Tibial artery (tissue), 4 donors: ENCODE measurements at regions not wholly inside any gene's neighbourhood (a gene's known extent, or its start where the extent isn't known, plus 50 kb on each side); places are given as distances from the start of the nearest gene placed in this dataset.
"Not testable (repeated sequence)": the region's sequence is repeated elsewhere in the genome, so short reads cannot be mapped to it uniquely, and the experiment has no call there.

ENCODE experiments used
- DNase-seq, 2 donors: peaks; one replicate each; pipeline ENCODE4 v3.0.0-alpha.2; 2019
- H3K27ac ChIP-seq, 2 donors: fragments of 200-600 bp; sonication (generic) in 1 of 2; 1 replicate in 1 of 2; 2 replicates in 1 of 2; pipeline ENCODE4 v1.5.1; 2018 to 2019; ENCODE audit warnings: mild to moderate bottlenecking in 1 of 2
- H3K27me3 ChIP-seq, 2 donors: fragments of 200-600 bp; sonication (generic) in 1 of 2; one replicate each; pipeline versions ENCODE4 v1.5.1 to v1.6.0; 2016 to 2019
- H3K36me3 ChIP-seq, 3 donors: fragments of 200-600 bp; sonication (generic) in 2 of 3; one replicate each; pipeline ENCODE4 v1.5.1; 2016 to 2019; ENCODE audit warnings: mild to moderate bottlenecking in 2 of 3
- H3K4me1 ChIP-seq, 4 donors: fragments of 200-600 bp; sonication (generic) in 2 of 4; 1 replicate in 3 of 4; 2 replicates in 1 of 4; pipeline ENCODE4 v1.5.1; 2016 to 2019
- H3K4me3 ChIP-seq, 2 donors: fragments of 200-600 bp; sonication (generic) in 1 of 2; 1 replicate in 1 of 2; 2 replicates in 1 of 2; pipeline ENCODE4 v1.5.1; 2018 to 2019; ENCODE audit warnings: mild to moderate bottlenecking in 2 of 2
- H3K9me3 ChIP-seq, 3 donors: fragments of 200-600 bp; sonication (generic) in 1 of 3; one replicate each; pipeline ENCODE4 v1.5.1; 2016 to 2019
- CTCF ChIP-seq, 2 experiments: fragments of 200-600 bp in 1 of 2; fragments of 450-650 bp in 1 of 2; IDR thresholded peaks; one replicate each; pipeline ENCODE4 v1.5.1; 2017 to 2019; ENCODE audit warnings: antibody characterized with exemption in 2 of 2, mild to moderate bottlenecking in 1 of 2, moderate library complexity in 1 of 2
- intact Hi-C: fragments of 100-400 bp; cut with DNase I; formaldehyde crosslinking; loops from one replicate; pipeline ENCODE4 v1.15.0; 2023; ENCODE audit warnings: low total_unique reads

- no peaks in the 10 kb centered on the region for H3K36me3 ChIP-seq
- H3K4me3 ChIP-seq, result no peak overlapping the region
- intact Hi-C loops, result no loop called here
- H3K27me3 ChIP-seq, result no peaks in the 10 kb centered on the region
- no peak for DNase-seq
- H3K27ac ChIP-seq, result no peak overlapping the region
- TF ChIP-seq CTCF (IDR thresholded peaks at IDR 0.05), result no peak
- H3K4me1 ChIP-seq, result no peaks in the 10 kb centered on the region
- no peaks in the 10 kb centered on the region for H3K9me3 ChIP-seq
Measured at GRCh38 chr1:169047074-169047473, 59.4 kb upstream of the ATP1B1 start.

GRCh38 chr1:169048043-169048442, 58.4 kb upstream of the ATP1B1 start:
- intact Hi-C loops, result no loop called here
- H3K36me3 ChIP-seq, result no peaks in the 10 kb centered on the region
- no peaks in the 10 kb centered on the region for H3K9me3 ChIP-seq
- DNase-seq, result no peak
- H3K27me3 ChIP-seq, result no peaks in the 10 kb centered on the region
- H3K4me1 ChIP-seq, result no peaks in the 10 kb centered on the region
- H3K27ac ChIP-seq, result no peak overlapping the region
- no peak for TF ChIP-seq CTCF (IDR thresholded peaks at IDR 0.05)
- no peak overlapping the region for H3K4me3 ChIP-seq

- no peak for TF ChIP-seq CTCF (IDR thresholded peaks at IDR 0.05)
- DNase-seq, result no peak
- H3K4me3 ChIP-seq, result no peak overlapping the region
- H3K36me3 ChIP-seq, result no peaks in the 10 kb centered on the region
- no peak overlapping the region for H3K27ac ChIP-seq
- no peaks in the 10 kb centered on the region for H3K4me1 ChIP-seq
- intact Hi-C loops, result no loop called here
- H3K27me3 ChIP-seq, result no peaks in the 10 kb centered on the region
- no peaks in the 10 kb centered on the region for H3K9me3 ChIP-seq
Measured at GRCh38 chr1:169049258-169049938, 57.1 kb upstream of the ATP1B1 start.

- no peak for TF ChIP-seq CTCF (IDR thresholded peaks at IDR 0.05)
- Histone ChIP-seq H3K4me3 (no peak overlapping the region), H3K9me3 (no peaks in the 10 kb centered on the region), H3K4me1 (no peaks in the 10 kb centered on the region), H3K27ac (no peak overlapping the region), H3K27me3 (no peaks in the 10 kb centered on the region), H3K36me3 (no peaks in the 10 kb centered on the region)
- no peak for DNase-seq
- intact Hi-C loops, result no loop called here
Measured at GRCh38 chr1:169051171-169051570, 55.3 kb upstream of the ATP1B1 start.

GRCh38 chr1:169052171-169052570, 54.3 kb upstream of the ATP1B1 start:
- H3K4me1 ChIP-seq, H3K4me3 ChIP-seq, DNase-seq, H3K27me3 ChIP-seq, H3K27ac ChIP-seq, intact Hi-C loops, H3K9me3 ChIP-seq, H3K36me3 ChIP-seq: not testable (repeated sequence)

- no peak for DNase-seq
- intact Hi-C loops, result no loop called here
- H3K27ac ChIP-seq, result no peak overlapping the region
Measured at GRCh38 chr1:169052727-169053126, 53.8 kb upstream of the ATP1B1 start.

More at GRCh38 chr1:169052727-169053126, 53.8 kb upstream of the ATP1B1 start:
- no peaks in the 10 kb centered on the region for H3K4me1 ChIP-seq
- no peak overlapping the region for H3K4me3 ChIP-seq
- H3K36me3 ChIP-seq, result no peaks in the 10 kb centered on the region
- H3K27me3 ChIP-seq, result no peaks in the 10 kb centered on the region
- no peaks in the 10 kb centered on the region for H3K9me3 ChIP-seq
- no peak for TF ChIP-seq CTCF (IDR thresholded peaks at IDR 0.05)
